Activated CD4-positive, alpha-beta T cell treated with anti-CD3 and anti-CD28 coated beads for 36 hours (primary cell): ENCODE measurements at regions not wholly inside any gene's neighbourhood (a gene's known extent, or its start where the extent isn't known, plus 50 kb on each side); places are given as distances from the start of the nearest gene placed in this dataset.

ENCODE experiments used
- ATAC-seq: fragments of 200-7000 bp; cut with Tn5 transposase; one replicate; pipeline ENCODE4 v1.10.0; 2021; ENCODE audit warnings: mild to moderate bottlenecking, moderate library complexity
- CTCF ChIA-PET: fragments of 350-600 bp; sonication (Branson Sonifier 250); formaldehyde crosslinking; loops from one replicate; lab custom pipeline; 2021; ENCODE audit warnings: antibody characterized with exemption; lab: Charles Lee
- POLR2A ChIA-PET: fragments of 350-600 bp; sonication (Branson Sonifier 250); formaldehyde crosslinking; loops from one replicate; lab custom pipeline; 2021; ENCODE audit warnings: antibody characterized with exemption, inconsistent platforms; lab: Charles Lee
- DNase-seq: peaks from one replicate; pipeline ENCODE4 v3.0.0-alpha.2; 2020
- H3K27ac Mint-ChIP-seq: one replicate; pipeline ENCODE4 v1.8.0; 2021; ENCODE audit warnings: mixed read lengths
- H3K27me3 Mint-ChIP-seq: one replicate; pipeline ENCODE4 v1.8.0; 2021; ENCODE audit warnings: mixed read lengths
- H3K36me3 Mint-ChIP-seq: one replicate; pipeline ENCODE4 v1.8.0; 2021; ENCODE audit warnings: low read depth, mixed read lengths
- H3K4me1 Mint-ChIP-seq: one replicate; pipeline ENCODE4 v1.8.0; 2021; ENCODE audit warnings: mixed read lengths
- H3K4me3 Mint-ChIP-seq: one replicate; pipeline ENCODE4 v1.8.0; 2021; ENCODE audit warnings: mild to moderate bottlenecking, moderate library complexity, mixed read lengths
- H3K9me3 Mint-ChIP-seq: one replicate; pipeline ENCODE4 v1.8.0; 2021; ENCODE audit warnings: low read depth, mixed read lengths
- intact Hi-C, 2 experiments: fragments of 100-400 bp; cut with DNase I in 1 of 2; cut with micrococcal nuclease in 1 of 2; formaldehyde crosslinking; loops; one replicate each; pipeline versions ENCODE4 v1.14.2 to v1.15.1; 2022 to 2024; cut with DNase I, micrococcal nuclease

DNA sequence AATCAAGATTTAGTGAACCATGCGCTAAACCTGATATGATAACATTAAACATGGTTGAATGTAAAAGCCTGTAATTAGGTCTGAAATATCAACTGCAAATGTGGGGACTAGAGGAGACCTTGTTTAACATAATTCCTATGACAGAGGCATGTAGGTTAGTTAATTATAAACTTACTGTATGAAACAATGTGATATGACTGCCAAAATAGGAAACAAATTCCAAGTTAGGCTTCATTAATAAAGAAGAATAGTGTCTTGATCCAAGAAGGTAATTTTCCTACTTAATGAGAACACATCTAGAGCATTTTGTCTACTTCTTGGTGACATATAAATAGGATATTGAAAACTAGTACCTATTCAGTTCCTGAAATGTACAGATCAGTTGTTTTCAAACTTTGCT is 136.2 kb upstream of the TARS1 start:
- H3K27me3 Mint-ChIP-seq, result peaks cover 18% of the 10 kb centered on the region
- H3K4me1 Mint-ChIP-seq, result peaks cover 12% of the 10 kb centered on the region
- H3K9me3 Mint-ChIP-seq, result no peaks in the 10 kb centered on the region
- CTCF ChIA-PET, result no interaction called here
- H3K27ac Mint-ChIP-seq, result no peak overlapping the region
- H3K4me3 Mint-ChIP-seq, result no peak overlapping the region
- POLR2A ChIA-PET, result no interaction called here
- H3K36me3 Mint-ChIP-seq, result no peaks in the 10 kb centered on the region
- no peak for DNase-seq
- intact Hi-C loops, result loop anchor here in 1 of 2 experiments (5.0 kb wide), 1 partner anchor 592 kb away; the partner anchor contains the start of gene NPR3
- no peak for ATAC-seq

GRCh38 chr5:33305572-33305971 is 135.2 kb upstream of the TARS1 start:
- Mint-ChIP-seq H3K27ac (no peak overlapping the region), H3K36me3 (no peaks in the 10 kb centered on the region), H3K9me3 (no peaks in the 10 kb centered on the region), H3K4me3 (no peak overlapping the region), H3K27me3 (peaks cover 22% of the 10 kb centered on the region), H3K4me1 (peaks cover 2% of the 10 kb centered on the region)
- ATAC-seq (no peak), DNase-seq (no peak)
- ChIA-PET CTCF (no interaction called here), POLR2A (no interaction called here)
- intact Hi-C loops, result no loop called here

DNA sequence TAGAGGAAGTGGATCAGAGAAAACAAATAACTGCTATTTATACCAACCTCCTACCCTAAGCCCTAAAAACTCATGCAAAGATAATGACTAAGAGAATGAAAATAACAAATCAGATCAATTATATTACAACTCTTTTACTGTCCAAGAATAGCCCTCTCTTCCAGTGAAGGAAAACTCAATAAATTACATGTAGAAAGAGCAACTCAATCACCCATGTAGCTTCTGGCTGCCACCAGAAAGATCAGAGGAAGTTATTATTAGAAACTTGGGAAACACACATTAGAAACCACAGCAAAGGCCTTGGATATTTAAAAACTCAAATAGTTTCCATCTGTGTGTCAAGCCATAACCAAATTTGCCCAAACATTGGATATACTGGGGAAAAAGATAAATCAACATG is 134.0 kb upstream of the TARS1 start:
- H3K4me1 Mint-ChIP-seq, result no peaks in the 10 kb centered on the region
- peaks cover 23% of the 10 kb centered on the region for H3K27me3 Mint-ChIP-seq
- no peaks in the 10 kb centered on the region for H3K36me3 Mint-ChIP-seq
- no peak overlapping the region for H3K27ac Mint-ChIP-seq
- ChIA-PET CTCF (no interaction called here), POLR2A (no interaction called here)
- H3K4me3 Mint-ChIP-seq, result no peak overlapping the region
- H3K9me3 Mint-ChIP-seq, result no peaks in the 10 kb centered on the region
- intact Hi-C loops, result no loop called here
- DNase-seq (no peak), ATAC-seq (no peak)

GRCh38 chr5:33308586-33308985 is 132.2 kb upstream of the TARS1 start:
- ATAC-seq (no peak), DNase-seq (no peak)
- Mint-ChIP-seq H3K4me1 (no peaks in the 10 kb centered on the region), H3K4me3 (no peak overlapping the region), H3K36me3 (no peaks in the 10 kb centered on the region), H3K9me3 (no peaks in the 10 kb centered on the region), H3K27me3 (peaks cover 22% of the 10 kb centered on the region), H3K27ac (no peak overlapping the region)
- POLR2A ChIA-PET, result no interaction called here
- intact Hi-C loops, result no loop called here
- CTCF ChIA-PET, result no interaction called here

DNA sequence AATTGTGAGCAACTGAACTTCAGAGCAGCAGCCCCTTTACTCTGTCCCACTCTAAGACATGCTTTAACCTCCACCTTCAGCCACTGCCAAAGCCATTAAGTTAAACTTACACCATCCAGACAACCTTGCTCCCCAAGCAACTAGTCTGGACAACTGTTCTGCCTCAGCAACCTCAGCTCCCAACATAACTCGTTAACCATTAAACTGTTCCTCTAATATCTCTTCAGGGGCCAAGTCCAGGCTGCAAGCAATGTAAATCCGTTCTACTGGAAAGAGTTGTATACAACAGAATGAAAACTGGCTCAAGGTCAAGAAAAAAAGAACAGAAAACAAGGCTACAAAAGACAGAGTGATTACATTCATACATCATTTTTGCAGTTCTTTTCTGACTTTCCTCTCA is 131.7 kb upstream of the TARS1 start:
- CTCF ChIA-PET, result no interaction called here
- Mint-ChIP-seq H3K36me3 (no peaks in the 10 kb centered on the region), H3K27ac (no peak overlapping the region), H3K4me1 (no peaks in the 10 kb centered on the region), H3K27me3 (peaks cover 22% of the 10 kb centered on the region), H3K9me3 (no peaks in the 10 kb centered on the region), H3K4me3 (no peak overlapping the region)
- ATAC-seq (no peak), DNase-seq (no peak)
- intact Hi-C loops, result no loop called here
- POLR2A ChIA-PET, result no interaction called here

- Mint-ChIP-seq H3K9me3 (no peaks in the 10 kb centered on the region), H3K27ac (no peak overlapping the region), H3K4me1 (no peaks in the 10 kb centered on the region), H3K36me3 (no peaks in the 10 kb centered on the region), H3K4me3 (no peak overlapping the region), H3K27me3 (peaks cover 25% of the 10 kb centered on the region)
- intact Hi-C loops, result no loop called here
- no peak for ATAC-seq
- CTCF ChIA-PET, result interaction anchor here (1.1 kb wide), 1 partner anchor 12 kb away, joined by 3 read pairs; no protein-coding TSS in a partner anchor
- DNase-seq, result no peak
- POLR2A ChIA-PET, result no interaction called here
Measured at GRCh38 chr5:33309536-33310345, 131.0 kb upstream of the TARS1 start.

DNA sequence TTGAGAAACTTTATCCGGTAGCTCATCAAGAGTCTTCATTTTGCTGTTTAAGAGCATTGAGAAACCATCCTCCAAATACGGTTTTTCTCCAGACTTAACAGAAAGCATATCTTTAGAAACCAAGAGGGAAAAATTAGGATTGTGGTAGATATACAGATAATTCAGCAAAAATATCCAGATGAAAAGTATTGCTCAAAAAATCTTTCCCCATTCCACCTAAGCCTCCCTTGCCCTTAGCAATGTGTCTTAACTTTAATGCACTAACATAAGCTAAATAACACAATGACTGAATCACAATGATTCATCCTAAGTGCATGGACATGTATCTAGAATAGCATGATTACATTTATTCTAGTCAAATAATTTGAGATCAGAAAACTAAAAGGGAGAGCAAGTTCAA is 130.3 kb upstream of the TARS1 start:
- Mint-ChIP-seq H3K4me1 (no peaks in the 10 kb centered on the region), H3K27ac (no peak overlapping the region), H3K36me3 (no peaks in the 10 kb centered on the region), H3K4me3 (no peak overlapping the region), H3K27me3 (peaks cover 24% of the 10 kb centered on the region), H3K9me3 (no peaks in the 10 kb centered on the region)
- ChIA-PET POLR2A (no interaction called here), CTCF (interaction anchor here (1.1 kb wide), 2 partner anchors 12 to 14 kb away, joined by 3 read pairs; no protein-coding TSS in a partner anchor)
- ATAC-seq, result no peak
- DNase-seq, result no peak
- intact Hi-C loops, result no loop called here

- ChIA-PET POLR2A (interaction anchor here (0.6 kb wide), 1 partner anchor 78 kb away, joined by 4 read pairs; no protein-coding TSS in a partner anchor), CTCF (no interaction called here)
- intact Hi-C loops, result no loop called here
- H3K4me3 Mint-ChIP-seq, result no peak overlapping the region
- ATAC-seq, result no peak
- H3K27me3 Mint-ChIP-seq, result peaks cover 17% of the 10 kb centered on the region
- H3K36me3 Mint-ChIP-seq, result no peaks in the 10 kb centered on the region
- peaks cover 2% of the 10 kb centered on the region for H3K4me1 Mint-ChIP-seq
- no peak overlapping the region for H3K27ac Mint-ChIP-seq
- H3K9me3 Mint-ChIP-seq, result no peaks in the 10 kb centered on the region
- DNase-seq, result no peak
Measured at GRCh38 chr5:33311893-33312292, 128.9 kb upstream of the TARS1 start.

- H3K4me3 Mint-ChIP-seq, result no peak overlapping the region
- intact Hi-C loops, result no loop called here
- H3K9me3 Mint-ChIP-seq, result no peaks in the 10 kb centered on the region
- CTCF ChIA-PET, result no interaction called here
- DNase-seq (no peak), ATAC-seq (no peak)
- H3K27ac Mint-ChIP-seq, result no peak overlapping the region
- POLR2A ChIA-PET, result no interaction called here
- H3K36me3 Mint-ChIP-seq, result no peaks in the 10 kb centered on the region
- peaks cover 7% of the 10 kb centered on the region for H3K4me1 Mint-ChIP-seq
- peaks cover 14% of the 10 kb centered on the region for H3K27me3 Mint-ChIP-seq
Measured at GRCh38 chr5:33312571-33313549, 127.9 kb upstream of the TARS1 start.

DNA sequence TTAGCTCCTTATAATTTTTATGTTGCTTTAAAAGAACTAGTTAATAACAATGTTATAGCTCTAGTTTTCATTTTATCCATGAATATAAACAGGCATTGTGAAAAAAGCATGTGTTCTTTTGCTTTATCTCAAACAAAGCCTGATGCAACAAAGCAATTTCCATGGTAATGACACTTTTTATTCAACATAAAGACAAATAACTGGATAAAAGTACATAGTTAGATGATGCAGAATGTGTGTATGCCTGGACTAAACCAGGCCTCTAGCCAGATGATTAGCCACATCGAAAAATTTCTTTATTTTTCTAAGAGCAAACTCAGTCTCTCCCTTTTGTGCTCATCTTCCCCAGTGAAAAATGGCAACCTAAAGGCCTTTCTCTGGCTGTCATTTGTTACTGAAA is 125.6 kb upstream of the TARS1 start:
- H3K4me1 Mint-ChIP-seq, result peaks cover 7% of the 10 kb centered on the region
- no peak overlapping the region for H3K4me3 Mint-ChIP-seq
- DNase-seq (no peak), ATAC-seq (no peak)
- POLR2A ChIA-PET, result no interaction called here
- intact Hi-C loops, result no loop called here
- no peak overlapping the region for H3K27ac Mint-ChIP-seq
- H3K9me3 Mint-ChIP-seq, result no peaks in the 10 kb centered on the region
- H3K36me3 Mint-ChIP-seq, result no peaks in the 10 kb centered on the region
- CTCF ChIA-PET, result interaction anchor here (0.7 kb wide), 2 partner anchors 13 to 619 kb away, joined by 3 to 4 read pairs; no protein-coding TSS in a partner anchor
- H3K27me3 Mint-ChIP-seq, result peaks cover 8% of the 10 kb centered on the region

DNA sequence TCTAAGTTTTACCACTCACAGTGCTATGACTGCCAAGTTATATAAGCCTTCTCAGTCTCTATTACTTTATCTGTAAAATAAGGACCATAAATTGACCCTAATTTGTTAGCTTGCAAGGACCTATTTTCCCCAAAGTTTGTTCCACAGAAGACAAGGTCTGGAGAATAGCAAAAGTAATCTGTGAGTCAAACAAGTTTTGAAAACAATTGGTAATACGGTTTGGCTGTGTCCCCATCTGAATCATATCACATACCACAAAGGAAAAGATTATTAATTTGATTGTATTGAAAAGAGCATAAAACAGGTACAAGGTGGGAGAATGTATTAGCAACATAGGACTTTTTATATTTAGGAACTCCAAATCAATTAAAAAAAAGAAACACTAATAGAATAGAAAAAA is 124.0 kb upstream of the TARS1 start:
- ChIA-PET POLR2A (no interaction called here), CTCF (no interaction called here)
- DNase-seq, result no peak
- Mint-ChIP-seq H3K27ac (no peak overlapping the region), H3K36me3 (no peaks in the 10 kb centered on the region), H3K4me1 (peaks cover 7% of the 10 kb centered on the region), H3K4me3 (no peak overlapping the region), H3K9me3 (no peaks in the 10 kb centered on the region), H3K27me3 (peaks cover 5% of the 10 kb centered on the region)
- ATAC-seq, result no peak
- intact Hi-C loops, result no loop called here
